ES-I3 (cell line): ENCODE measurements at regions not wholly inside any gene's neighbourhood (a gene's known extent, or its start where the extent isn't known, plus 50 kb on each side); places are given as distances from the start of the nearest gene placed in this dataset.
"Not testable (repeated sequence)": the region's sequence is repeated elsewhere in the genome, so short reads cannot be mapped to it uniquely, and the experiment has no call there.

Experiments
- H3K36me3 ChIP-seq: 2 replicates; pipeline ENCODE4 v1.6.1; 2013; ENCODE audit warnings: mild to moderate bottlenecking, low read length, control low read depth, moderate library complexity; ENCODE audit not compliant: insufficient read depth
- H3K4me1 ChIP-seq: 2 replicates; pipeline ENCODE4 v1.6.1; 2013; ENCODE audit warnings: mild to moderate bottlenecking, control low read depth, low read length; ENCODE audit not compliant: insufficient read depth
- H3K9ac ChIP-seq: 2 replicates; pipeline ENCODE4 v1.6.1; 2013; ENCODE audit warnings: low read depth, mild to moderate bottlenecking, low read length, moderate library complexity
- H3K9me3 ChIP-seq: 2 replicates; pipeline ENCODE4 v1.6.1; 2013; ENCODE audit warnings: mild to moderate bottlenecking, low read length, moderate library complexity; ENCODE audit not compliant: control insufficient read depth, insufficient read depth

DNA sequence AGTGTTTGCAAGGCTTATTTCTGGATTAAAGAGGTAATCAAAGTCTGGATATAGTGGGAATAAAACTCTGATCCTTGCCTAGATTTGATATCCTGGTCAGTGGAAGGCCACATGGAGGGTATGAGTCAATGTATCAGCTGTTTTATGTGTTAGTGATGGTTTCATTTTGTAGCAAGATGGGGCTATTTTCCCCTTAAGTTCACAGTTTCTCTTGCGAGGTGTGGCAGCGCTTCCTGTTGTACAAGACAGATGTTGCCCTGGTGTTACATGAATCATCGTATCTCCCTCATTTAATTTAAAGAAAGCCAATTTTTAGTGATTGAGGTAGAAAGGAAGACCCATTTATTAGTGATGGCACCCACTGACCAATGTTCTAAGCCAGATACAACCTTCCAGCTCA, 220.2 kb downstream of the DUSP10 start:
- H3K9ac ChIP-seq = no peak overlapping the region
- H3K4me1 ChIP-seq = no peaks in the 10 kb centered on the region
- H3K36me3 ChIP-seq = no peaks in the 10 kb centered on the region
- no peaks in the 10 kb centered on the region for H3K9me3 ChIP-seq

DNA sequence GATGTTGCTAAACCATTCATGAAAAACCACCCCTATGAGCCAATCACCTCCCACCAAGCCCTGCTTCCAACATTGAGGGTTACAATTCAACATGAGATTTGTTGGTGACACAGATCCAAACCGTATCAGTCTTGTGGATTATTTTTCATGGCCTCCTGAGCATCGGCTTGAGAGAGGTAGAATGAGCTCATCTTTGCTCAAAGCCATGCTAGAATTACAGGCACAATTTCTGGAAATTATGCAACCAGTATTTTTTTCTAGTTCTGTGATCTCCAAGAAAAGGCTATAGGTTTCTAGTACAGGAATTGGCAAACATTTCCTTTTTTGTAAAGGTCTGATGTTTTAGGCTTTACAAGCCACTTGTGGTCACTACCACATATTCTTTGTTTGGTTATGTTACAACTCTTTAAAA, 219.4 kb downstream of the DUSP10 start:
- Histone ChIP-seq H3K36me3 (no peaks in the 10 kb centered on the region), H3K9me3 (no peaks in the 10 kb centered on the region), H3K4me1 (no peaks in the 10 kb centered on the region), H3K9ac (no peak overlapping the region)

DNA sequence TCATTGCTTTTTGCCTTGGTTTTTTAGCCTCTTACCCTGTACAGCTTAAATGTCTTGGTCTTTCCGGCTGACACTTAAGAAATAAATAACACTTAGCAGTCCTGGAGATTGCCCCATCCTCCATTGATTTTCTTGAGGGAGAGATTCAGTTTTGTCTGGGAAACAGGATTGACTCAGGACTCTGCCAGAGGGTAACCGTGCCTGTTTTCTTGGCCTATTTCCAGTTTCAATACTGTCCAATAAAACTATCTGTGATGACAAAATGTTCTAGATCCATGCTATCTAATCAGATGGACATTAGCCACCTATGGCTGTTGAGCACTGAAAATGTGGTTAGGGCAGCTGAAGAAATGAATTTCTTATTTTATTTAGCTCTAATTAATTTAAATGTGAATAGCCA, 216.1 kb downstream of the DUSP10 start:
- H3K36me3 ChIP-seq = no peaks in the 10 kb centered on the region
- H3K9me3 ChIP-seq = no peaks in the 10 kb centered on the region
- no peaks in the 10 kb centered on the region for H3K4me1 ChIP-seq
- no peak overlapping the region for H3K9ac ChIP-seq

DNA sequence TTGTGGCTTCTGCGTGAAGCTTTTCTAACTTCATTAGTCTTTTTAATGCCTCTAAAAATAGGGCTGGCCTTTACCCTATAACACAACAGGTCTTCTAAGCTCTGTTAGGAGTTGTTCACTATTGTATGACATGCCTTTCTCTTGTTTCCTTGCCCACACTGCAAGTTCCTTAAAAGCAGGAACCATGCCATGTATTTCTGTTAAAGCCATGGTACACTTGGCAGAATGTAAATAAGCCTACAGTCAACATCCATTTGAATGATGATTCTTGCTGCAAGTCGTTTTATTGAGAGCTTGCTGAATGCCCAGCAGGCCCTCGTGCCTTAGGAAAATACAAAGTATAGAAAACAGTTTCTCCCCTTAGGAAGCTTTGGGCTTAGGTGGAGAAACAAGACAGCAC, 214.6 kb downstream of the DUSP10 start:
- H3K9me3 ChIP-seq = no peaks in the 10 kb centered on the region
- H3K36me3 ChIP-seq = no peaks in the 10 kb centered on the region
- no peaks in the 10 kb centered on the region for H3K4me1 ChIP-seq
- H3K9ac ChIP-seq = no peak overlapping the region

DNA sequence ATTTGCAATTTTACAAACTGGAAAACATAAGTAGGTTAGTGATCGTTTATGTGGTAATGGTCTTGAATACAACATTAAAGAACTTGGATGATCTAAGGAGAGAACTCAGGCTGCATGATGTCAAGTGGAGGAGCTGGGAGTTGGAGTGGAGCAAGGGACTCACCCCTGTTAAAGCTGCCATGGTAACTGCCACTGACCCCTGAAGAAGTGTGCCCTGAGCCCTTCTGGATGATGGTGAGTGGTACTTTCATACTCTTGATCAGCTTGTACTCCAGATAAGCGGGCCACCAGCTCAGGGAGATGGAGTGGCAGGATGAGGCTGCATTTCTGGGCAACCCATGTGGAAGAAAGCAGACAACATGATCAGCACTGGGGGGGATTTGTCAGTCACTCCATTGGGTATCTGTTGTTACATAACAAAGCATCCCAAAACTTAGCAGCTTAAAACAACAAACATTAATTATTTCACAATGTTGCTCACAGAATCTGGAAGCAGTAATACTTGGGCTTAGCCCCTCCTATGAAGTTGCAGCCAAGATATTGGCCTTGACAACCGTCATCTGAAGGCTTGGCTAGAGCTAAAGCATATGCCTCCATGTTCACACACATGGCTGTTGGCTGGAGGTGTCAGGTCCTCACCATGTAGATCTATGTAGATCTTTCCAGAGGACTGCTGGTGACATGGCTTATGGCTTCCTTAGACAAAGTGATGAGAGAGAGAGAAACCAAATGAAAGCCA, 213.8 kb downstream of the DUSP10 start:
- Histone ChIP-seq H3K4me1 (no peaks in the 10 kb centered on the region), H3K36me3 (no peaks in the 10 kb centered on the region), H3K9me3 (no peaks in the 10 kb centered on the region), H3K9ac (no peak overlapping the region)

DNA sequence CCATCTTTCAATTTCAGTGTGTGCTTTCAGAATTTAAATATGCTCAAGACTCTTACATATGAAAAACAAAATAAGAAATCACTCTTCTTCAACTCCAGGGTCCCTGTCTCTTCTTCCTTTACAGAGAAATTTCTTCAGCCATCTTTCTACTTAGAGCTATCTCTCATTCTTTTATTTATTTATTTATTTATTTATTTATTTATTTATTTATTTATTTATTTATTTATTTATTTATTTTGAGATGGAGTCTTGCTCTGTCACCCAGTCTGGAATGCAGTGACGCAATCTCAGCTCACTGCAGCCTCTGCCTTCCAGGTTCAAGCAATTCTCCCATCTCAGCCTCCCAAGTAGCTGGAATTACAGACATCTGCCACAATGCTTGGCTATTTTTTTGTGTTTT, 211.7 kb downstream of the DUSP10 start:
- H3K9ac ChIP-seq, H3K36me3 ChIP-seq, H3K4me1 ChIP-seq, H3K9me3 ChIP-seq: not testable (repeated sequence)

DNA sequence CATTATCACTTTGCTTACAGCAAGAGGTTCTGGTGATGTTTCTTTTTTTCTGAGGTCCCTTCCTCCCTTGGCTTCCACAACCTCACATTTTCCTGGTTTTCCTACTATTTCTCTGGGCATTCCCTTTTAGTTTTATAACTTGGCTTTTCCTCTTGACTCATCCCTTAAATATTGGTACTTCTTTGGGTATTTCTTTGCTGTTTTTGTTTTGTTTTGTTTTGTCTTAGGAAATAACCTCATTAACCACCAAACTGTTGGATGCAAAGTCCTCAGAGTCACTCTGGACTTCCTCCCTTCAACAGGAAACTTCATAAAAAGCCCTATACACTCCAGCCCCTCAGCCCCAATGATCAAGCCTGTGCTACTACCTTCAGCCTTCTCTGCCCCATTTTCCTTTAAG, 211.1 kb downstream of the DUSP10 start:
- Histone ChIP-seq H3K4me1 (no peaks in the 10 kb centered on the region), H3K9me3 (no peaks in the 10 kb centered on the region), H3K36me3 (no peaks in the 10 kb centered on the region), H3K9ac (no peak overlapping the region)

DNA sequence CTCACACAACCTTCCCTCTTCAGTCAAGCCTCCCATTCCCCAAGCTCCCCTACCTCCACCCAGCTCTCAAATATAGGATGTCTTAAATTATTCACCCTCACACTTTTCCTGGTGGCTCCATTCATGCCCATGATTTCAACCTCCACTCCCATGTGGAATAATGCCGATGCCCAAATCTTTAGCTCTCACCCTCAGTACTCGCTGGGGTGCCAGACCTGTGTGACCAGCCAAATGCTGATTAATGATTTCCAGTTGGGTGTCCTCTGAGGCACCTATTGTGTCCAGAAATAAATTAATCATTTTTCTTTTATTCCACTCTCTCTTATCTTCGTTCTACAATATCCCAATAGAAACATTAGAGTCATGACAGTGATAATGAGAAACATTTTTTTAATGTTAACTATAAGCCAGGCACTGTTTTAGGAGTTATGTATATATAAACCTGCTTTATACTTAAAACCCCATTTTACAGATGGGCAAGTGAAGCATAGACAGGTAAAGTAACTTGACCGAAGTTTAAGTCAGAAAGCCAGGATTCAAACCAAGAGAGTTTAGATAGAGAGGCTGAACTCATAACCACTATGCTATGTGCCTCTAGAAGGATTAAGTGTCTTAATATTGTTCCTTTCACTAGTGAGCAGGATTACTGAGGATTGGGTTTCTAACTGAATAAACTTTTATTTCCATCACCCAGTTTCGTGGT, 209.7 kb downstream of the DUSP10 start:
- Histone ChIP-seq H3K4me1 (no peaks in the 10 kb centered on the region), H3K36me3 (no peaks in the 10 kb centered on the region), H3K9me3 (no peaks in the 10 kb centered on the region), H3K9ac (no peak overlapping the region)

DNA sequence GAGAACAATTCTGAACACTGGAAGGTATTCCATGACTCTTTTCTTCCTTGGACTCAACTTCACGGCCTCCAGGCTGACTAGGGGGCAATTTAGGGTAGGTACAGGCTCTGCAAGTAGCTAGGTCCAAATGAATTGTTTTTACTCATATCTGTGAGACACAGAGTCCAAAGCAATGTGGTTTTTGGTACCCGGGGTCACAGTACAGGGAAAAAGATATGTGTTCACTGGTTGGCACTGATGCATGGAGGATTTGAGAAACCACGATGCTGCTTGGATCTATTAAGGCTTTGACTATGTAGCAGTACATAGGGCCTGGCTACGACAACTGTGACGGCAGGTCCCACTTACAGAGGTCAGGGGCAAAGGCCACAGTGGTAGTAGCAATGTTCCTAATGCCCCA, 200.6 kb downstream of the DUSP10 start:
- Histone ChIP-seq H3K9me3 (no peaks in the 10 kb centered on the region), H3K36me3 (no peaks in the 10 kb centered on the region), H3K4me1 (peaks cover 10% of the 10 kb centered on the region), H3K9ac (no peak overlapping the region)

DNA sequence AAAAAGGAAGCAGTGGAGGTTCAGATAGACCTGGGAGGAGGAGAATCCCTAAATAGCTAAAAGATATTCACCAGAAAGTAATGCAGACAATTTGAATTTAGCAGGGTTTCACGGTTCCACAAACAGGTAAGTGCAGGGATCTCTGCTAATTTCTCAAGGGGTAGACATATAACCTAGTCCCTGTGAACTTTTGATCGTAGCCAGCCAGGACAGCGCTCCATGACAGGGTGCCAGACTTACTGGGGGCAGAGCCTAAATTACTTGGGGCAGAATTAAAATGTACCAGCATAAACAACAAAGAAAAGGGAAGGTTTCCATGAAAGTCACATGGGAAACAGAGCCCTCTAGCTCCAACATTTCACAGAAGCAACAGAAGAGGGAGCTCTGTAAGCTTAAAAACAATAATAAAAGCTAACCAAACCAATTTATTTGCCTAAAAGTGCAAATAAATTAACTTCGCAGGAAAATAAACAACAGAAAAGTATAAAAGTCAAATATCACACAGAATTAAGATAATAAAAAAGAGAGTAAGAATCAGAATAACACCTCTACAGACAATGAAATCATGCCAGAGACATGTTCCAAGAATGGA, 198.3 kb downstream of the DUSP10 start:
- H3K9ac ChIP-seq = no peak overlapping the region
- H3K4me1 ChIP-seq = peaks cover 10% of the 10 kb centered on the region
- H3K36me3 ChIP-seq = no peaks in the 10 kb centered on the region
- no peaks in the 10 kb centered on the region for H3K9me3 ChIP-seq

DNA sequence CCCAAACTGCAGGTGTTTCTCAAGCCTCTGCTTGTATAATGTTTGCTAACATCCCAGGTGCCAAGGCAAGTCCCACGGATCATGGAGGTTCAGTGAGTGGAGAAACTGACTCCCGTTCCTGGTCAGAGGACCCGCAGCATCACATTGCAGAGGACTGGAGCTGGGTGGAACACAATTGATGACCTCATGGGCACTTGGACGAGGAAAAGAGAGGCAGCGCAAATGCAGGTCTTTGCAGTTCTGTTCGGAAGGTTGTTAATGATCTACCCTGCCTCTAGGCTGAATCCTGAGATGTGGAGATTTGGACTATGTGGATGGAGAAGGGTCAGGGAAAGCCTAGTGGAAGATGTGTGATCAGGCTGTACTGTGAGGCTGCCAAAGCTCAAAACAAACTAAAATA, 192.9 kb downstream of the DUSP10 start:
- H3K4me1 ChIP-seq = no peaks in the 10 kb centered on the region
- no peaks in the 10 kb centered on the region for H3K36me3 ChIP-seq
- no peaks in the 10 kb centered on the region for H3K9me3 ChIP-seq
- no peak overlapping the region for H3K9ac ChIP-seq

DNA sequence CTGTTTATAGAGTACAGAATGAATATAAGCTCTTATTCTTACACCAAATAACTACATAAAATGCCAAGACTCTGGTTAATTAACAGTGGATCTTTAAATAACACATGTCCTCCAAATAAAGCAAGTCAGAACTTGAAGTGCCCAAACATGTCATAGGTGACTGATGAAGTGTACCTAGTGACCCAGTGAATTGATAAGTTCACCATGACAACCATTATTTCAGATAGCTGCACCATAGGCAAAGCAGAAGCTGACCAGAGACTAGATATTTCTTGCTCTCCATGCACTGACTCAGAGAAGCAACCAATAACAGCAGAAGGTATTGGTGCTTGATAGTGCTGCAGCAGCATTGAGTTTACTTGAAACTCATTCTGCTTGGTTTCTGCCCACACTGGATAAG, 192.1 kb downstream of the DUSP10 start:
- Histone ChIP-seq H3K9ac (no peak overlapping the region), H3K9me3 (no peaks in the 10 kb centered on the region), H3K4me1 (no peaks in the 10 kb centered on the region), H3K36me3 (no peaks in the 10 kb centered on the region)

DNA sequence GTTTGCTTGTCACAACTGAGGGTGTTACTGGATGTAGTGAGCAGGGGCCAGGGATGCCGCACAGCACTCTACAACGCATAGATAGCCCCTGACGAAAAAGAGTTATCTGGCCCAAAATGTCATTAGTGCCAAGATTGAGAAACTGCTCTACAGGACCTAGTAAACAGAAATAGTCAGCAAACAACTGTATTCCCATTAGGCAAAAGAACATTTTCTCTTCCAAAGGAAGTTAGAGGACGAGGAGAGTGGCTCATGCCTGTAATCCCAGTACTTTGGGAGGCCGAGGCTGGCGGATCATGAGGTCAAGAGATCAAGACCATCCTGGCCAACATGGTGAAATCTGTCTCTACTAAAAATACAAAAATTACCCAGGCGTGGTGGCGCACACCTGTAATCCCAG, 189.1 kb downstream of the DUSP10 start:
- H3K36me3 ChIP-seq, H3K9me3 ChIP-seq, H3K9ac ChIP-seq, H3K4me1 ChIP-seq: not testable (repeated sequence)

DNA sequence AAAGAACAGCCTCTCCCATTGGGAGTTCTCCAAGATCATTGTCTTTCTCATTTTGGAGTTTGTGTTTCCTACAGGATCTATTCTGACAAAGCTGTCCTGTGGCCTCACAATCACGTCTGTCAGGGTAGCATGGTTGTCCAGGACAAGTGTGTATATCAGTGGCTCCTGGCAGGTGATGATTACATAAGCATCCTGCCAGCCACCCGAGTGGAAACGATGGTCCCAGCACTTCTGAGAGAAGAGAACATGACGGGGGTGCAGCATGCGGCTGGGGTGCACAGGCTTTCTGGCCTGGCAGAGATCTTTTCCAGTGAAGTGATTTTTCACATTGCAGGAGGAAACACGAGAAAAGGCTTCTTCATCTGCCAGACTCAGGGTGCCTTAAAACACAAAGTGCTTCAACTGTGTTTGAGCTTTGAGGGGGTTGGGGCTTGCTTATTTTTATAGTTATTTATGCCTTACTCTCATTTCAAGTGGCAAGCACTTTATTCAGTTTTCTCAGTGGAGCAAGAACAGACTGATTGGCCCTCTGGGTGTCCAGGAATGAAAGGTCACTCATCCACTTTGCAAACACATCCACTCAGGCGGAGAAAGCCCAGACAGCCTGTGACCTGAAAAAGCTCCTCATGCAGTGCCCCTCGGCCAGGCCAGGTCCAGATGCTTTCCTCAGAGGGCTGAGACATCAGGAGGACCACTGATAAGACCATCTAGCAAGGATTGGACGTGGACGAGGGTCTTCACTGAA, 186.0 kb downstream of the DUSP10 start:
- Histone ChIP-seq H3K36me3 (no peaks in the 10 kb centered on the region), H3K4me1 (no peaks in the 10 kb centered on the region)

More for the DNA sequence above, 186.0 kb downstream of the DUSP10 start:
- Histone ChIP-seq H3K9ac (no peak overlapping the region), H3K9me3 (no peaks in the 10 kb centered on the region)
